Smooth muscle cell of the brain vasculature (primary cell): ENCODE measurements at regions not wholly inside any gene's neighbourhood (a gene's known extent, or its start where the extent isn't known, plus 50 kb on each side); places are given as distances from the start of the nearest gene placed in this dataset.
"Not testable (repeated sequence)": the region's sequence is repeated elsewhere in the genome, so short reads cannot be mapped to it uniquely, and the experiment has no call there.

Source experiments
- DNase-seq: peaks from one replicate; pipeline ENCODE4 v3.0.0-alpha.2; 2012; ENCODE audit warnings: low read depth, low spot score

- no peak for DNase-seq
These were observed 73.6 kb upstream of the SLC25A33 start for GRCh38 chr1:9465640-9466039.

- DNase-seq, result no peak
These were observed 72.2 kb upstream of the SLC25A33 start for GRCh38 chr1:9466780-9467758.

GRCh38 chr1:9469882-9470281 is 69.4 kb upstream of the SLC25A33 start:
- DNase-seq, result not testable (repeated sequence)

DNA sequence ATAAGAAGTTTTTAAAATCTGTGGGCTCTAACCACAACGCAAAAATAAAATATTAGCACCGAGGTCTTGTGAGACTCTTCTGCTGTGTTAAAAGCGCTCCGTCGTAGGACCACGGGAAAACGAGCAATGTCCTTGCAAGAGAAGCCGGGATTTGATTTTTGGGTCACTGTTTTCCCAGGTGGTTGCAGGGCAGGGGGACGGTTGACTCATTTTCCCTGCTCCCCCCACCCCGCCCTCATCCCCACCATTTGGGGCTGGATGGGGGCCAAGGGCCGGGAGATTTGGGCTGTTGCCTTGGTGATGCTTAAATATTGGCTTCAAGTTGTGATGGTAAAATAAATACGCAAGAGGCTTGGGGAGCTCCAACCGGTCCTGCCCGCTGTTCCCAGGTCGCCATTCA is 67.6 kb upstream of the SLC25A33 start:
- DNase-seq, result no peak

GRCh38 chr1:9472386-9473031 is 66.8 kb upstream of the SLC25A33 start:
- no peak for DNase-seq

- DNase-seq, result peak; percentile 84
These were observed 66.0 kb upstream of the SLC25A33 start for GRCh38 chr1:9473032-9473807.

- DNase-seq, result no peak
These were observed 64.1 kb upstream of the SLC25A33 start for GRCh38 chr1:9475061-9475627.

GRCh38 chr1:9476790-9477463 is 62.3 kb upstream of the SLC25A33 start:
- DNase-seq, result no peak

GRCh38 chr1:9477535-9477934 is 61.7 kb upstream of the SLC25A33 start:
- DNase-seq, result no peak

GRCh38 chr1:9478021-9478420 is 61.2 kb upstream of the SLC25A33 start:
- no peak for DNase-seq

DNA sequence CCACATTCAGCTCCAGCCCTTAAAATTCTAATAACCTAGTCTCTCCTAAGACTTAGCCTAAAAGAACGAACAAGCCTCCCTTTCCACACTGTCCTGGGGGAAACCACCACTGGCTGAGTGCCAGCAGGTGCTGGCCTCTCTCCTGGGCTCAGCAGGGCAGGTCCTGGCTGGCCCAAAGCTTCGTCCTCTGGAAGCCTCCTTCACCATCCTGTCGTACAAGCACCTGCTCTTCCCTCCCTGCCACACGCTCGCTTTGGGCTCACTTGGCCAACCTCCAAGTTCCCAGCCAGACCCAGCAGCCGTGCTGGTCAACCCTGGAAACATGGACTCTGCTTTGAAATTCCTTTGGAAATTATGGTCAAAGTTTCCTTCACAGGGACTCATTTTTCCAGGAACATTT is 58.2 kb upstream of the SLC25A33 start:
- DNase-seq, result no peak

DNA sequence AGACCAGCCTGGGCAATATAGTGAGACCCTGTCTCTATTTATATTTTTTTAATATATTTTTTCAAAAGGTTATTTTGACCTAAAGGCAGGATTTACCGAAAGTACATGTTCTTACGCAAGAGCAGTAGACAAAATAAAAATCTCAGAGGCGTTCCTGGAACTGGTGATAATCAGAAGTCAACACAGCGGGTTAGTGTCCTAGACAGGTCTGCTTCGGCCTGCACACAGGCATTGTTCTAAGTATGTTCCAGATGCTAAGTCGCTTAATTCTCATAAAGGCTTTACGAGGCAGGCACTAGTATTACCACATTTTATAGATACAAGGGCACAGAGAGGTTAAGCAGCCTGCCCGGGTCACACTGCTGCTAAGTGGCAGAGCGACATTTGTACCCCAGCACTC is 56.9 kb upstream of the SLC25A33 start:
- DNase-seq, result no peak

GRCh38 chr1:9482816-9483572 is 56.3 kb upstream of the SLC25A33 start:
- no peak for DNase-seq

DNA sequence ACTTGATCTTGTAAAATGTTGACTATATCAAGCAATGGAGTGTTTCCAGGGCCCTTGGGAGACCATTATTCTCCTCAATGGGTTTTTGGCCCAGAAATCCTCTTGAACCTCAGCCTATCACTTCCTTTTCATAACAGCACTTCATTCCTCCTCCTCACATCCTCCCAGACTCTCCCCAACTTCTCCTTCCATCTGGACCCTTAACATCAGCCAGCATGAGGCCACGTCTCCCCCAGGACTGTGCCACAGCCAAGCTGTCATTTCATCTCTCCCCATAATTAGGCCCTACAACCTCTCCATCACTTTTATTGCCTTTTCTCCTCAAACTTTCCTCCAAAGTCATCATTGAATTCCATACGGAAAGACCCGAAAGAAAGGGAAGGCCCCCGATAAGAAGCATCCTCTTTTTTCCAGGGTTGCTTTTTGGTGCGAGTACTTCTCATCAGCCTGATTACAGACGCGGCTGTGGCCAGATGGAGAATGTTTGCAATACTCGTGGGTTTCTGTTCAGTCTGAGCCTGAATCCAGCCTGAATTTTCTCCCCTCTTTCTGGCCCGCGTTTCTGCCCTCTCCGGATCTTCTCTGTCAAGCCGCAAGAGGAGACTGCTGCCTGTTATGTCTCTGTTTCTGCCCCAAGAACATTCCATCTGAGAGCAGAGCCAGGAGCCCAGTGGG is 52.7 kb upstream of the SLC25A33 start:
- no peak for DNase-seq
